GM19463 (cell line): ENCODE measurements at regions not wholly inside any gene's neighbourhood (a gene's known extent, or its start where the extent isn't known, plus 50 kb on each side); places are given as distances from the start of the nearest gene placed in this dataset.
"Not testable (repeated sequence)": the region's sequence is repeated elsewhere in the genome, so short reads cannot be mapped to it uniquely, and the experiment has no call there.

Experiments
- ATAC-seq: cut with Tn5 transposase; IDR thresholded peaks from one replicate; pipeline ENCODE4 v1.9.1; 2021; ENCODE audit warnings: mild to moderate bottlenecking, moderate library complexity; ENCODE audit not compliant: unreplicated experiment

DNA sequence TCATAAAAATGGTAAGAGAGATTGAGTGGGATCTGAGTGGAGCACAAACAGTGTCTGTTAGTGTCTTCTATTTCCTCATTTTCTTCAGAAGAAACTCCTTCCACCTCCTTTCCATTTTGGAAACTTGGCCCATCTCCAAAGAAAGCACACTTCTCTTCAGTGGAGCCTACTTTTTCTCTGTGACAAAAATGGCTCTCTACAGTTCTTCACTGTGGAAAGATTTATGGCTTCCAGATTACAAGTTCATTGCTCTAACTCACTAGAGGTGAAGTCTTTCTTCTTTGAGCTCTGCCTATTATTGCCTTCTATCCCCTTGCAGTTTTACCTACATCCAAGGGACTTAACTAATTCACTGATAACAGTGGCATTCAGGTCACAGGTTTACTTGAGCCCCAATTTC lies 325.8 kb downstream of the ANTXR2 start:
- ATAC-seq: no peak

DNA sequence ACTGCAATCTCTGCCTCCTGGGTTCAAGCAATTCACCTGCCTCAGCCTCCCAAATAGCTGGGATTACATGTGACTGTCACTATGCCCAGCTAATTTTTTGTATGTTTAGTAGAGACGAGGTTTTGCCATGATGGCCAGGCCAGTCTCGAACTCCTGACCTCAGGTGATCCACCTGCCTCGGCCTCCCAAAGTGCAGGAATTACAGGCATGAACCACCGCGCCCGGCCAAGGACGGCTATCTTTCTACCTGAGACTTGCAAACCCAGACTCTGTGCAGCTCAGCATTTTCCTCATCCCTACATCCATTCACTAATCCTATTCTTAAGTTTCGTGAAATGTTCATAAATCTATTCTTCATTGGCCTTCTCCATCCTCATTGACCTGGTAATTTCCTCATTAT lies 330.0 kb downstream of the ANTXR2 start:
- no peak for ATAC-seq

- ATAC-seq: no peak
These were observed 331.9 kb upstream of the GK2 start for GRCh38 chr4:79739912-79740311.

DNA sequence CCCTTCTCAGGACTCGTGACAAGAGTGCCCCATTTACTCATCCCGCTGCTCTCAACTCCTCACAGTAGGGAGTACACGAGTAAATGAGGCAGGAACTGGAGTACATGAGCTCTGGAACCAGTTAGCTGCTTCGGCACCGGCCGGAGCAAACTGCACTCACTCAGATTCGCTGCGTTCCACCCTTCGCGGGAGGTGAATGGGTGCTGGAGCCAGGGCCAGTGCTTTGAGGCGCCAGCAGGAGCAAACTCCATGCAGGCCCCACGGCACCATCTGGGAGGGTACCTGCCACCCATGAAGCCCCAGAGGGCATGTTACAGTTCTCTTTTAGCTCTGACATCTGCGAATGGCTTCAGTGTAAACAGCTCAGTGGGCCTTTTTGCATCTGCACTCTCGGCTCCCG lies 315.5 kb upstream of the GK2 start:
- no peak for ATAC-seq

DNA sequence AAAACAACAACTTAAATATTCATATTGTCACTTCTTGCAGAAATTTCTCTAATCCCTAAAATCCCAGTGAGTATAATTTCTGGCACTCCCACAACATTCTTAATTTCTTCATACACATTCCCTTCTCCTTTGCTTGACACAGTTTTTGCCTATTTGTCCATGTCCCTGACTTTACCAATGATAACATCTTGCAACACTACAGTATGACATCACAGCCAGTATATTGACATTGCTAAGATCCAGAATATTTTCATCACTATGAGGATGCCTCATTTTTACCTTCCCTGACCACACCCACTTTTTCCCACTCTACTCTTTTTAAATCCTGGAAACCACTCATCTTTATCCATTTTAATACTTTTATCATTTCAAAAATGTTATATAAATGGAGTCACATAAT lies 292.3 kb upstream of the GK2 start:
- no peak for ATAC-seq

GRCh38 chr4:79697444-79697843 lies 289.4 kb upstream of the GK2 start:
- no peak for ATAC-seq

GRCh38 chr4:79696534-79696933 lies 288.5 kb upstream of the GK2 start:
- ATAC-seq: not testable (repeated sequence)

GRCh38 chr4:79695848-79696247 lies 287.8 kb upstream of the GK2 start:
- ATAC-seq: no peak

- ATAC-seq: no peak
These were observed 281.7 kb upstream of the GK2 start for GRCh38 chr4:79689740-79690139.

- no peak for ATAC-seq
These were observed 280.7 kb upstream of the GK2 start for GRCh38 chr4:79688691-79689090.

GRCh38 chr4:79687006-79687405 lies 279.0 kb upstream of the GK2 start:
- ATAC-seq: no peak

DNA sequence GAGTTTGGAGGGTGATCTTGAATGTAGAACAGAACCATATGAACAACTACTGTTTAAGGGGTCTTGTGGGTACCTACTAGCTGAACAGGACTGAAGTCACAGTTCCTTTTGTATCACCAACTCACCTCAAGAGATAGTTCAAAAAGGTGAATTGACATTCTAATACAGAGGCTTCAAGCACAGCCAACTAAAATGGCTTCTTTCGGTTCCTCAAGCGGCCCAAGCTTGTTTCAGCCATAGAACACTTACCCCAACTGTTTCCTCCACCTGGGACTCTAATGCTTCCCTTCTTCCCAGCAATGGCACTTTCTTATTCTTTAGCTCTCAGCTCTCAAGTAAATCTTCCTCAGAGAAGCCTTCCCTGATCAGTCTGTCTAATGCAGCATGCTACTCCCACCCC lies 277.5 kb upstream of the GK2 start:
- no peak for ATAC-seq

DNA sequence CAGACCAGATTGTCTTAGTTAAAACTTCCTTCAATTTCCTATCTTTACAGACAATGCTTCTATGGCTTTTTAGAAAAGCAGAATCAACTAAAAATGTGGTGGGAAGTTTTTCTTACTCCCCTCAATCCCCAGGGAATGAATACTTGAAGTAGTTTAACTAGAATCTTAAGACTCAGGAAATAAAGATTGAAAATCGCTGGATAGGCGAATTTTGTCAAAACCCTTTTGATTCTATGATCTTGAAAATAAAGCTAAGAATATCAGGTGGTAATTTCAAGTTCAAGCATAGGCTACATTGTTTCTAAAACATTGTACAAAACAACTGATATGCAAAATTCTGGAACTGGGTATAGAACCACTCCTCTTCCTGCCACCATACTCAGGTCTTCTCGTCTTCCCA lies 276.5 kb upstream of the GK2 start:
- no peak for ATAC-seq

- no peak for ATAC-seq
These were observed 274.9 kb upstream of the GK2 start for GRCh38 chr4:79682801-79683530.

- no peak for ATAC-seq
These were observed 274.1 kb upstream of the GK2 start for GRCh38 chr4:79682161-79682560.

DNA sequence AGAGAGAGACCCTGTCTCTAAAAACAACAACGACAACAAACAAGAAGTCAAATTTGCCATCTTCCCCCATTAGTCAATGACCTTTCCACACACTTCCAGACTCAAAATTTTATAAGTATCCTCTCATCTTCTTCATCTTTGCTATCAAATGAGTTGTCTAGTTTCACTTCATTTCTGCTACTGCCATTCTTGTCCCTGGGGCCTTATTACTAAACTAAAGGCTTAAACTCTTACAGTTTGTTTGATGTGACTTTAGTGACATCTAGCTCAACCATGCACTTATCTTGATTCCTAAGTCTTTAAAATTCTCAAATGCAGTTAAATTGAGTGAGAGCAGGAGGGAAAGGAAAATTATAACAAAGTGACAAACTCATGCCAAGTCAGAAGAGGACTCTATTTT lies 271.8 kb upstream of the GK2 start:
- ATAC-seq: no peak

DNA sequence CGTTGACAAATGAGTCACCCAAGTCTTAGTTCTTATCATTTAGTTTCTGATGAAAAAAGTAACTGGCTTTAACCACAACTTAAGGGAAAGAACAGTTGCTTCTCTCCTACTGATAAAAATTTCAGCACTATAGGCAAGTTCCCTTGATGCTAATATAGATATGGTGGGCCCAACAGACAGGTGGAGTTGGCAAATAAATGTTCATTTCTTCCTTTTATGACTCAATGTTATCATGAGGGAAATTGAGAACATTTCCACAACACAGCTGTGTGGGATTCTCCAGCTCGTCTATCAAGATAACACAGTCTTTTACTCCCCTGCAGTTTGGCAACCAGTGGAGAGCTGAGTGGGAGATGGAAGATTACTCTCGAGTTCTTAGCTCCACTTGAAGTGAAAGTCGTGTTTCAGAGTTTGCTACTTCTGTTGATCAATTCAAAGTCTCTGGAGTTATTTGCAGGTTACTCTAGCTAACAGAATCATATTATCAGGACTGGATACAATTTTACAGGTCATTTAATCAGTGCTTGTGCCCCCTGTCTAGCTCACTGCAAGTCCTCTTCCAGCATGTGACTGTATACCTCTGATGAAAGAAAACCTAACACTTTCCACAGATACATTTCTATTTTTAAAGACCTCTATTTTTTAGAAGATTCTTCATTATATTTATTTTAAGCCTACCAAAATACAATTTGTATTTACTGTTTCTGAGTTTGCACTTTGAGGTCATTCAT lies 270.6 kb upstream of the GK2 start:
- no peak for ATAC-seq

DNA sequence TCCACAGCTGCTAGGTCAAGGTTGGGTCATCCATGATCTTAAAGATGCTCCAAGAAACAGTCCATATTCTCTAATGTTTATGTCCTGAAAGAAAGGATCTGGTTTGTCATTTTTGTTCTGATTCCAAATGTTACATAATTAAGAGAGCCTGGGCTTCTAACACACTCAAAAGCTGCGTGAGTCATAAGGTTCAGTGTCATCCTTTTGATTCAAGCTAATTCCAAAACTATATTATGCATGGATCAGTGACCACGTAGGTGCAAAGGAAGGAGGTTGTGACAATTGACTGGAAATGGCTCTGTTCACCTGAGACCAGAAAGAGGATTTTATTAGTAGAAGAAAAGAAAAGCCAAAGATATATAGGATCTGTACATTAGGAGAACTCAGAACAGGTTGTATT lies 268.7 kb upstream of the GK2 start:
- no peak for ATAC-seq

- not testable (repeated sequence) for ATAC-seq
These were observed 266.9 kb upstream of the GK2 start for GRCh38 chr4:79674906-79675305.

GRCh38 chr4:79673898-79674297 lies 265.9 kb upstream of the GK2 start:
- ATAC-seq: no peak

DNA sequence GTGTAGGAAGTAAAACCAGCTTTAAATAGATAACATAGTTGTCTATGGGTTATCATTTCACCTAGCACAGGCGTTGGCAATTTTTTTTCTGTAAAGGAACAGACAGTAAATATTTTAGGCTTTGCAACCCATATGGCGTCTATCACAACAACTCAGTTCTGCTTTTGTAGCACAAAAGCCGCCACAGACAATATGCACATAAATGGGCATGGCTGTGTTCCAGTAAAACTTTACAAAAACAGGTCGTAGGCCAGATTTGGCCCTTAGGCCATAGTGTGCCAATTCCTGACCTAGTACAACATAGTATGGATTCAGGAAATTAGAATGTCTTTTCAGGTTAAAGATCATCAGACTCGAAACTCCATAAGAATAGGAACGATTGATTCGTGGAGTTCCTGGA lies 265.3 kb upstream of the GK2 start:
- no peak for ATAC-seq

GRCh38 chr4:79666875-79667274 lies 258.8 kb upstream of the GK2 start:
- no peak for ATAC-seq

- no peak for ATAC-seq
These were observed 258.1 kb upstream of the GK2 start for GRCh38 chr4:79666112-79666511.
